ENCODE measurements at regions not wholly inside any gene's neighbourhood (a gene's known extent, or its start where the extent isn't known, plus 50 kb on each side); places are given as distances from the start of the nearest gene placed in this dataset.
"Not testable (repeated sequence)": the region's sequence is repeated elsewhere in the genome, so short reads cannot be mapped to it uniquely, and the experiment has no call there.

- TF ChIP-seq CTCF (IDR thresholded peaks at IDR 0.05; ENCODE audit: insufficient read depth, missing control alignments): no peak
- FAIRE-seq (no peak), DNase-seq (ENCODE audit: insufficient read length, low spot score) (no peak)
Measured at GRCh38 chr4:138392751-138393308, 150.7 kb upstream of the SLC7A11 start.

DNA sequence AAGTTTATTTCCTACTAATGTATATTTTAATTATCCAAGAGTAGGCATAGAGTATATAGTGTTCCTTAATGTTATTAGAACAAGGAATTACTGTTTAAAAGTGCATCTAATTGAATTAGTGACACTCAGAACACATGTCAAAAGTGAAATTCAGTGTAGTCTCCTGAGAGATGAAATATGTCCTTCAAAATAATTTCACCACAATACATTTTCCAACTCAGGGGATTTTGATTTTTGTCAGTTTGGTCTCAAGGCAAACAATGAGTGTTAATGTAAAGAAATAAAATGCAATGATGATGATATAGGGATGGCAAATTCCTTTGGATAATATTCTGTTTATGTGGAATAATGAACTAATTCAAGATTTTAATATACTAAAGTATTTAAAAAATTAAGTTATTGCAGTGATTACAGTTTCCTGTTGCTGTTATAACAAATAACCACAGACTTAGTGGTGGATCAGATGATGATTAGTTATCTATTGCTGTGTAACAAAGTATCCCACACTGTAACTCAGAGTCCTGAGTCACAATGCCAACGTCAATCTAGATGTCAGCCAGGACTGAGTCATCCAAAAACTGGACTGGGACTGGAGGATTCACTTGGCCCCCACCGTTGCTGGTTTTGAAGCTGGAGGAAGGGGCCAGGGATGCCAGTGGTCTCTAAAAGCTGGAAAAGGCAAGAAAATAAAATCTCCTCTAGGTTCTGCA lies 148.0 kb upstream of the SLC7A11 start:
- TF ChIP-seq CTCF (IDR thresholded peaks at IDR 0.05; ENCODE audit: insufficient read depth, missing control alignments): no peak
- FAIRE-seq (peak; percentile 84), DNase-seq (ENCODE audit: insufficient read length, low spot score) (no peak)

- FAIRE-seq (no peak), DNase-seq (ENCODE audit: insufficient read length, low spot score) (no peak)
- TF ChIP-seq CTCF (IDR thresholded peaks at IDR 0.05; ENCODE audit: insufficient read depth, missing control alignments): no peak
Measured at GRCh38 chr4:138374947-138375346, 132.8 kb upstream of the SLC7A11 start.

GRCh38 chr4:138367942-138368341 lies 125.8 kb upstream of the SLC7A11 start:
- FAIRE-seq (no peak), DNase-seq (ENCODE audit: insufficient read length, low spot score) (no peak)
- no peak for TF ChIP-seq CTCF (IDR thresholded peaks at IDR 0.05; ENCODE audit: insufficient read depth, missing control alignments)

DNA sequence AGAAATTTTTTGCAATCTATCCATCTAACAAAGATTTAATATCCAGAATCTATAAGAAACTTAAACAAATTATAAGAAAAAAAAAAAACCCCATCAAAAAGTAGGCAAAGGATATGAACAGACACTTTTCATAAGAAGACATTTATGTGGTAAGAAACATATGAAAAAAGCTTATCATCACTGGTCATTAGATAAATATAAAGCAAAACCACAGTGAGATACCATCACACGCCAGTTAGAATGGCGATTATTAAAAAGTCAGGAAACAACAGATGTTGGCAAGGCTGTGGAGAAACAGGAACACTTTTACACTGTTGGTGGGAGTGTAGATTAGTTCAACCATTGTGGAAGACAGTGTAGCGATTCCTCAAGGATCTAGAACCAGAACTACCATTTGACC lies 110.3 kb upstream of the SLC7A11 start:
- FAIRE-seq; DNase-seq (ENCODE audit: insufficient read length, low spot score): not testable (repeated sequence)

DNA sequence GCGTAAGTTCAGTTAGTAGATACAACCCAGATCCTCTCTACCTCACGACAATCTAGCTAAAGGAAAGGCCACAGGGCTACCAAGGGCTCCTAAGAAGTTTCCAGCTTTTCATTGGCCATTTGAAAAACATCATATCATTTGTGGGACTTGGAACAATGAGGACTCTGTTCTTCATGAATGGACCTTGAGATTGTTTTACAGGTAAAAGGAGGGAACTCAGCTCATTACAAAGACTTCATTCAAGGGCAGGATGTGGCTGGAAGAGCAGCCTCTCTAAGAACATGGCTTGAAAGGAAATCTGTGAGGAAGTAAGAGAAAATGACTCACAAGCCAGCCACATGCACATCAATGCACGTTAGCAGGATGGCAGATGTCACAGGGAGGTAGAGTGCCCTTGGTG lies 105.9 kb upstream of the SLC7A11 start:
- no peak for TF ChIP-seq CTCF (IDR thresholded peaks at IDR 0.05; ENCODE audit: insufficient read depth, missing control alignments)
- DNase-seq (ENCODE audit: insufficient read length, low spot score) (no peak), FAIRE-seq (no peak)

DNA sequence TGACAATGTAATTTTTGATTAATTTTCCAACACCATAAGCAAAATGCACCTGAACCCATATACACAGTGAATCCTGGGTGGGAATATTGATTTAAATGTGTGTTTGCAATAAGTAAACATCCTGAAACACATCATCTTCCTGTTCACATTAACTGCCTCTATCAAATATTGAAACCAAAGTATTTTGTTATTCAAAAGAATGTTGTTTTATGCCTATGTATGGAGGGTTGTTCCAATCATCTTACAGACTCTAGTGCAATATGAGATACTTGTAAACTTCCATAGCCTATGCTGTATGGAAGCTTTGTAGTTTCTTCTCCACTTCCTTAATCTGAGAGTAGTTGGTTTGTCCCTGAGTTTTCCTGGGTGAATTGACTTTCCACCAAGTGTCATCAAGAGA lies 105.4 kb upstream of the SLC7A11 start:
- DNase-seq (ENCODE audit: insufficient read length, low spot score) (no peak), FAIRE-seq (no peak)
- TF ChIP-seq CTCF (IDR thresholded peaks at IDR 0.05; ENCODE audit: insufficient read depth, missing control alignments): no peak
